GM23338 (cell line): ENCODE measurements at regions not wholly inside any gene's neighbourhood (a gene's known extent, or its start where the extent isn't known, plus 50 kb on each side); places are given as distances from the start of the nearest gene placed in this dataset.

Experiments
- ATAC-seq: fragments of 200-7000 bp; cut with Tn5 transposase; 3 replicates; pipeline ENCODE4 v1.9.1; 2020
- DNase-seq: peaks from one replicate; pipeline ENCODE4 v3.0.0-alpha.2; 2015; ENCODE audit warnings: low spot score
- H2AFZ ChIP-seq: fragments of 200-600 bp; sonication (generic); 2 replicates; pipeline ENCODE4 v1.8.0; 2016; ENCODE audit warnings: antibody characterized with exemption, mild to moderate bottlenecking, moderate library complexity
- H3F3A ChIP-seq: fragments of 200-600 bp; sonication (generic); replicated peaks from 2 replicates; pipeline ENCODE4 v1.8.0; 2017; ENCODE audit warnings: antibody characterized with exemption, mixed run types, low read depth
- H3K27ac ChIP-seq: fragments of 200-600 bp; sonication (generic); 2 replicates; pipeline ENCODE4 v1.6.1; 2016; ENCODE audit warnings: low read depth
- H3K27me3 ChIP-seq: fragments of 200-600 bp; sonication (generic); 2 replicates; pipeline ENCODE4 v1.8.0; 2016; ENCODE audit warnings: mild to moderate bottlenecking, mixed run types, moderate library complexity; ENCODE audit not compliant: insufficient read depth
- H3K36me3 ChIP-seq: fragments of 200-600 bp; sonication (generic); 2 replicates; pipeline ENCODE4 v1.8.0; 2016; ENCODE audit warnings: mild to moderate bottlenecking; ENCODE audit not compliant: insufficient read depth
- H3K4me1 ChIP-seq: fragments of 200-600 bp; sonication (generic); 2 replicates; pipeline ENCODE4 v1.8.0; 2016; ENCODE audit warnings: mild to moderate bottlenecking, moderate library complexity; ENCODE audit not compliant: insufficient read depth
- H3K4me2 ChIP-seq: fragments of 200-600 bp; sonication (generic); 2 replicates; pipeline ENCODE4 v1.7.1; 2017; ENCODE audit warnings: mixed run types
- H3K4me3 ChIP-seq: fragments of 200-600 bp; sonication (generic); 2 replicates; pipeline ENCODE4 v1.6.1; 2016; ENCODE audit warnings: mixed run types
- H3K79me2 ChIP-seq: fragments of 200-600 bp; sonication (generic); replicated peaks from 2 replicates; pipeline ENCODE4 v1.8.0; 2017; ENCODE audit warnings: mild to moderate bottlenecking; ENCODE audit not compliant: insufficient read depth
- H3K9me2 ChIP-seq: fragments of 200-600 bp; sonication (generic); 2 replicates; pipeline ENCODE4 v1.8.0; 2017; ENCODE audit not compliant: insufficient read depth
- H4K20me1 ChIP-seq: fragments of 200-600 bp; sonication (generic); replicated peaks from 2 replicates; pipeline ENCODE4 v1.8.0; 2017; ENCODE audit warnings: mild to moderate bottlenecking; ENCODE audit not compliant: insufficient read depth
- H3K27ac Mint-ChIP-seq: 2 replicates; pipeline ENCODE4 v1.8.0; 2020; ENCODE audit warnings: inconsistent platforms, mild to moderate bottlenecking, moderate library complexity, mixed read lengths
- H3K27me3 Mint-ChIP-seq: 3 replicates; pipeline ENCODE4 v1.8.0; 2022; ENCODE audit warnings: low read depth, mild to moderate bottlenecking, moderate library complexity, mixed read lengths, inconsistent platforms; ENCODE audit not compliant: insufficient read depth, poor library complexity
- H3K36me3 Mint-ChIP-seq: 3 replicates; pipeline ENCODE4 v1.8.0; 2021; ENCODE audit warnings: low read depth, mild to moderate bottlenecking, inconsistent platforms, moderate library complexity, mixed read lengths
- H3K4me1 Mint-ChIP-seq: 3 replicates; pipeline ENCODE4 v1.8.0; 2020; ENCODE audit warnings: mild to moderate bottlenecking, inconsistent platforms, mixed read lengths
- H3K4me3 Mint-ChIP-seq: 3 replicates; pipeline ENCODE4 v1.8.0; 2021; ENCODE audit warnings: moderate library complexity, mild to moderate bottlenecking, inconsistent platforms, mixed read lengths
- H3K9me3 Mint-ChIP-seq: 3 replicates; pipeline ENCODE4 v1.8.0; 2020; ENCODE audit warnings: moderate library complexity, mild to moderate bottlenecking, inconsistent platforms, mixed read lengths
- CREB1 ChIP-seq: fragments of 250-450 bp; sonication (Bioruptor Pico); IDR thresholded peaks from 2 replicates; pipeline ENCODE4 v1.5.0; 2020; ENCODE audit warnings: low read depth, mild to moderate bottlenecking, moderate library complexity
- CTCF ChIP-seq, 2 experiments: fragments of 200-600 bp in 1 of 2; sonication (generic) in 1 of 2; conservative IDR thresholded peaks; 2 replicates each; pipeline versions ENCODE4 v1.5.1 to v1.6.1; 2016 to 2017; ENCODE audit warnings: antibody characterized with exemption in 2 of 2, low read depth in 2 of 2, mild to moderate bottlenecking in 2 of 2, moderate library complexity in 1 of 2
- EZH2phosphoT487 ChIP-seq: fragments of 200-600 bp; sonication (generic); IDR thresholded peaks from one replicate; pipeline ENCODE4 v1.8.1; 2018; ENCODE audit warnings: antibody characterized with exemption; ENCODE audit not compliant: unreplicated experiment
- JUNB ChIP-seq: IDR thresholded peaks from one replicate; pipeline ENCODE4 v1.6.1; 2016; ENCODE audit warnings: antibody characterized with exemption; ENCODE audit not compliant: unreplicated experiment
- NANOG ChIP-seq: IDR thresholded peaks from 2 replicates; pipeline ENCODE4 v1.6.1; 2016; ENCODE audit warnings: antibody characterized with exemption, borderline replicate concordance
- STAT1 ChIP-seq: IDR thresholded peaks from one replicate; pipeline ENCODE4 v1.6.1; 2016; ENCODE audit warnings: antibody characterized with exemption; ENCODE audit not compliant: unreplicated experiment
- ZNF114 ChIP-seq: fragments of 250-450 bp; sonication (Bioruptor Pico); IDR thresholded peaks from 2 replicates; pipeline ENCODE4 v1.5.0; 2020; ENCODE audit warnings: mild to moderate bottlenecking, moderate library complexity
- ZNF331 ChIP-seq: fragments of 250-450 bp; sonication (Bioruptor Pico); IDR thresholded peaks from 2 replicates; pipeline ENCODE4 v1.5.0; 2020; ENCODE audit warnings: low read depth, mild to moderate bottlenecking, moderate library complexity
- ZNF462 ChIP-seq: fragments of 250-450 bp; sonication (Bioruptor Pico); IDR thresholded peaks from 2 replicates; pipeline ENCODE4 v1.5.0; 2020; ENCODE audit warnings: mild to moderate bottlenecking, moderate library complexity
- TF ChIP-seq, protein P1 (sequence below): IDR thresholded peaks from one replicate; pipeline ENCODE4 v1.6.1; 2018; ENCODE audit warnings: antibody characterized with exemption; ENCODE audit not compliant: unreplicated experiment
- TF ChIP-seq, protein P2 (sequence below): IDR thresholded peaks from 2 replicates; pipeline ENCODE4 v1.6.1; 2016; ENCODE audit warnings: antibody characterized with exemption

GRCh38 chr6:130761286-130761685 lies 65.9 kb upstream of the SMLR1 start (continued):
- TF ChIP-seq, protein P1, sequence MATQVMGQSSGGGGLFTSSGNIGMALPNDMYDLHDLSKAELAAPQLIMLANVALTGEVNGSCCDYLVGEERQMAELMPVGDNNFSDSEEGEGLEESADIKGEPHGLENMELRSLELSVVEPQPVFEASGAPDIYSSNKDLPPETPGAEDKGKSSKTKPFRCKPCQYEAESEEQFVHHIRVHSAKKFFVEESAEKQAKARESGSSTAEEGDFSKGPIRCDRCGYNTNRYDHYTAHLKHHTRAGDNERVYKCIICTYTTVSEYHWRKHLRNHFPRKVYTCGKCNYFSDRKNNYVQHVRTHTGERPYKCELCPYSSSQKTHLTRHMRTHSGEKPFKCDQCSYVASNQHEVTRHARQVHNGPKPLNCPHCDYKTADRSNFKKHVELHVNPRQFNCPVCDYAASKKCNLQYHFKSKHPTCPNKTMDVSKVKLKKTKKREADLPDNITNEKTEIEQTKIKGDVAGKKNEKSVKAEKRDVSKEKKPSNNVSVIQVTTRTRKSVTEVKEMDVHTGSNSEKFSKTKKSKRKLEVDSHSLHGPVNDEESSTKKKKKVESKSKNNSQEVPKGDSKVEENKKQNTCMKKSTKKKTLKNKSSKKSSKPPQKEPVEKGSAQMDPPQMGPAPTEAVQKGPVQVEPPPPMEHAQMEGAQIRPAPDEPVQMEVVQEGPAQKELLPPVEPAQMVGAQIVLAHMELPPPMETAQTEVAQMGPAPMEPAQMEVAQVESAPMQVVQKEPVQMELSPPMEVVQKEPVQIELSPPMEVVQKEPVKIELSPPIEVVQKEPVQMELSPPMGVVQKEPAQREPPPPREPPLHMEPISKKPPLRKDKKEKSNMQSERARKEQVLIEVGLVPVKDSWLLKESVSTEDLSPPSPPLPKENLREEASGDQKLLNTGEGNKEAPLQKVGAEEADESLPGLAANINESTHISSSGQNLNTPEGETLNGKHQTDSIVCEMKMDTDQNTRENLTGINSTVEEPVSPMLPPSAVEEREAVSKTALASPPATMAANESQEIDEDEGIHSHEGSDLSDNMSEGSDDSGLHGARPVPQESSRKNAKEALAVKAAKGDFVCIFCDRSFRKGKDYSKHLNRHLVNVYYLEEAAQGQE: no peak
- TF ChIP-seq NANOG (no peak), EZH2phosphoT487 (no peak), ZNF114 (CRISPR knock-in tag) (no peak), JUNB (no peak)
- TF ChIP-seq, protein P2, sequence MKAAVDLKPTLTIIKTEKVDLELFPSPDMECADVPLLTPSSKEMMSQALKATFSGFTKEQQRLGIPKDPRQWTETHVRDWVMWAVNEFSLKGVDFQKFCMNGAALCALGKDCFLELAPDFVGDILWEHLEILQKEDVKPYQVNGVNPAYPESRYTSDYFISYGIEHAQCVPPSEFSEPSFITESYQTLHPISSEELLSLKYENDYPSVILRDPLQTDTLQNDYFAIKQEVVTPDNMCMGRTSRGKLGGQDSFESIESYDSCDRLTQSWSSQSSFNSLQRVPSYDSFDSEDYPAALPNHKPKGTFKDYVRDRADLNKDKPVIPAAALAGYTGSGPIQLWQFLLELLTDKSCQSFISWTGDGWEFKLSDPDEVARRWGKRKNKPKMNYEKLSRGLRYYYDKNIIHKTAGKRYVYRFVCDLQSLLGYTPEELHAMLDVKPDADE: no peak

DNA sequence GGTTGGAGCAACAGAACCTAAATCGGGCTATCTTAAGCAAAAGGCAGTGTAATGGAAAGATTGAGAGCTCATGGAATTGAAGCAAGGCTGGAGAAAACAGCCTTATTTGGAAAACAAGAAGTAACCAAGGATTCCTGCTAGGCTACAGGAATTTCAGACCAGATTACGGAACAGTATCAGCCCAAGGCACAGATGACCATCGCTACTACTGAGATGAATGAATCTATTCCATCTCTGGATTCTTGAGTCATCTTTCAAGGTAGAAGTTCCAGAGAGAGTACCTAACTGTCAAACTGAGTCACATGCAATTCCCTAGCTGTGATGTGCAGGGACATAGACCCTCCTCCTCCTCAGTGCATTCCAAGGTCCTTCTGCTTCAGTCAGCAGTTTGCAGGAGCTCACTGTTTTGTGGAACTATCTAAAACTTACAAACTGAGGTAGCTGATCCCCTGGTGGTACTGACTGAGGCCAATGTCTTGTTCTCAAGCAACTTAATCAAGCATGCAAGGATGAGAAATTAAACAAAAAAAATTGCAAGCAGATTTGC lies 62.0 kb upstream of the SMLR1 start:
- no peak overlapping the region for H3K27ac ChIP-seq
- H3K9me2 ChIP-seq: 0 out of 2 replicates have a peak, but pooled peaks cover 10% of the 10 kb centered on the region
- no peaks in the 10 kb centered on the region for H3K4me1 ChIP-seq
- H3K4me2 ChIP-seq: no peak overlapping the region
- peaks cover 2% of the 10 kb centered on the region for H3K27me3 Mint-ChIP-seq
- no peaks in the 10 kb centered on the region for H3F3A ChIP-seq
- no peaks in the 10 kb centered on the region for H3K79me2 ChIP-seq
- H3K27ac Mint-ChIP-seq: no peak overlapping the region
- no peaks in the 10 kb centered on the region for H3K27me3 ChIP-seq
- H3K4me3 Mint-ChIP-seq: no peak overlapping the region
- H3K36me3 ChIP-seq: no peaks in the 10 kb centered on the region
- no peak overlapping the region for H3K4me3 ChIP-seq
- DNase-seq (no peak), ATAC-seq (no peak)
- peaks cover 6% of the 10 kb centered on the region; the same call in 2 of the 3 replicates for H3K9me3 Mint-ChIP-seq
- no peaks in the 10 kb centered on the region; the same call in 2 of the 3 replicates for H3K4me1 Mint-ChIP-seq
- H4K20me1 ChIP-seq: no peaks in the 10 kb centered on the region
- peaks cover 2% of the 10 kb centered on the region; the same call in 1 of the 3 replicates for H3K36me3 Mint-ChIP-seq
- no peak overlapping the region for H2AFZ ChIP-seq
- TF ChIP-seq ZNF331 (CRISPR knock-in tag) (no peak), JUNB (no peak), CTCF (conservative IDR thresholded peaks at IDR 0.05; ENCODE audit: low read depth in 2 of 2) (no peak), NANOG (no peak), CREB1 (CRISPR knock-in tag) (no peak), ZNF462 (CRISPR knock-in tag) (no peak), STAT1 (no peak), EZH2phosphoT487 (no peak)
- TF ChIP-seq, protein P2: no peak
